H1 (cell line): ENCODE measurements at regions not wholly inside any gene's neighbourhood (a gene's known extent, or its start where the extent isn't known, plus 50 kb on each side); places are given as distances from the start of the nearest gene placed in this dataset.

Experiments
- CTCF ChIA-PET: fragments of 300-600 bp; sonication (Branson Sonifier 250); formaldehyde crosslinking; loops from one replicate; lab custom pipeline; 2021; ENCODE audit not compliant: partially characterized antibody; lab: Charles Lee
- POLR2A ChIA-PET: fragments of 300-600 bp; sonication (Branson Sonifier 250); formaldehyde crosslinking; loops from one replicate; lab custom pipeline; 2021; ENCODE audit warnings: inconsistent platforms; ENCODE audit not compliant: partially characterized antibody; lab: Charles Lee
- DNase-seq, 2 experiments: peaks; one replicate each; pipeline versions ENCODE4 v3.0.0 to v3.0.0-alpha.2; 2010 to 2022; ENCODE audit warnings: low spot score in 2 of 2, low read depth in 1 of 2, mixed read lengths in 1 of 2
- FAIRE-seq: peaks from 2 replicates; lab custom pipeline; 2011; peaks lifted over from hg19 to GRCh38; lab: Jason Lieb, UNC
- H2AFZ ChIP-seq: 2 replicates; pipeline ENCODE4 v1.8.1; 2012; ENCODE audit warnings: low read length, inconsistent platforms
- H2AK5ac ChIP-seq: 2 replicates; pipeline ENCODE4 v1.6.1; 2013; ENCODE audit warnings: low read depth, low read length
- H2BK120ac ChIP-seq: replicated peaks from 2 replicates; pipeline ENCODE3; 2013; ENCODE audit warnings: low read depth, low read length, inconsistent platforms
- H2BK12ac ChIP-seq: 2 replicates; pipeline ENCODE4 v1.6.1; 2013; ENCODE audit warnings: low read depth, low read length
- H2BK15ac ChIP-seq: 2 replicates; pipeline ENCODE4 v1.6.1; 2013; ENCODE audit warnings: low read length
- H2BK20ac ChIP-seq: 2 replicates; pipeline ENCODE4 v1.6.1; 2013; ENCODE audit warnings: low read length
- H2BK5ac ChIP-seq: 2 replicates; pipeline ENCODE4 v1.6.1; 2013; ENCODE audit warnings: low read depth, low read length
- H3K14ac ChIP-seq: 2 replicates; pipeline ENCODE4 v1.6.1; 2013; ENCODE audit warnings: inconsistent platforms; ENCODE audit not compliant: insufficient read length
- H3K18ac ChIP-seq: 2 replicates; pipeline ENCODE4 v1.6.1; 2013; ENCODE audit warnings: low read length; ENCODE audit errors: extremely low read depth
- H3K23ac ChIP-seq: 2 replicates; pipeline ENCODE4 v1.6.1; 2013; ENCODE audit warnings: inconsistent platforms; ENCODE audit not compliant: insufficient read length
- H3K23me2 ChIP-seq: 2 replicates; pipeline ENCODE4 v1.6.1; 2013; ENCODE audit warnings: low read depth, low read length
- H3K27ac ChIP-seq: 2 replicates; pipeline ENCODE4 v1.6.1; 2011; ENCODE audit warnings: low read depth, low read length, inconsistent platforms
- H3K27me3 ChIP-seq, 4 experiments: replicated peaks in 1 of 4; 1 replicate in 1 of 4; 2 replicates in 3 of 4; pipeline versions ENCODE4 v1.6.1 to v1.8.1; 2011 to 2013; ENCODE audit warnings: low read length in 3 of 4, mild to moderate bottlenecking in 3 of 4, inconsistent platforms in 2 of 4, mixed read lengths in 2 of 4, moderate library complexity in 1 of 4; ENCODE audit not compliant: control insufficient read depth in 3 of 4, insufficient read depth in 3 of 4; ENCODE audit errors: extremely low read depth in 1 of 4
- H3K36me3 ChIP-seq, 4 experiments: 2 replicates each; pipeline versions ENCODE4 v1.6.1 to v1.8.1; 2011 to 2013; ENCODE audit warnings: mild to moderate bottlenecking in 4 of 4, low read length in 3 of 4, moderate library complexity in 2 of 4, control low read depth in 1 of 4, inconsistent platforms in 1 of 4; ENCODE audit not compliant: insufficient read depth in 4 of 4, control insufficient read depth in 2 of 4
- H3K4ac ChIP-seq: replicated peaks from 2 replicates; pipeline ENCODE3; 2013; ENCODE audit warnings: low read length, low read depth, mixed read lengths, inconsistent platforms; ENCODE audit not compliant: insufficient read length
- H3K4me1 ChIP-seq, 4 experiments: replicated peaks in 1 of 4; 1 replicate in 1 of 4; 2 replicates in 3 of 4; pipeline versions ENCODE4 v1.6.1 to v1.8.1; 2011 to 2013; ENCODE audit warnings: low read length in 3 of 4, inconsistent platforms in 2 of 4, mixed read lengths in 1 of 4; ENCODE audit not compliant: insufficient read depth in 4 of 4, control insufficient read depth in 3 of 4
- H3K4me2 ChIP-seq, 2 experiments: 2 replicates each; pipeline versions ENCODE4 v1.6.1 to v1.8.1; 2011 to 2013; ENCODE audit warnings: low read depth in 2 of 2, low read length in 2 of 2, control low read depth in 1 of 2, inconsistent platforms in 1 of 2, mild to moderate bottlenecking in 1 of 2; ENCODE audit not compliant: insufficient read depth in 1 of 2
- H3K4me3 ChIP-seq, 4 experiments: fragments of 200-600, 300-600 bp in 1 of 4; sonication (generic), shearing (Covaris generic), sonication (Bioruptor Twin) in 1 of 4; 2 replicates each; pipeline versions ENCODE4 v1.5.1 to v1.8.1; 2011 to 2016; ENCODE audit warnings: low read length in 4 of 4, low read depth in 3 of 4, control low read depth in 2 of 4, inconsistent platforms in 2 of 4, mild to moderate bottlenecking in 2 of 4, mixed read lengths in 1 of 4, moderate library complexity in 1 of 4; ENCODE audit not compliant: insufficient read depth in 2 of 4; ENCODE audit errors: extremely low read depth in 1 of 4
- H3K56ac ChIP-seq: replicated peaks from 2 replicates; pipeline ENCODE3; 2013; ENCODE audit warnings: low read depth, mild to moderate bottlenecking, mixed read lengths, low read length, inconsistent platforms; ENCODE audit not compliant: insufficient read length
- H3K79me1 ChIP-seq: 2 replicates; pipeline ENCODE4 v1.6.1; 2013; ENCODE audit warnings: low read depth, low read length, control low read depth
- H3K79me2 ChIP-seq, 2 experiments: 2 replicates each; pipeline versions ENCODE4 v1.6.1 to v1.8.1; 2012 to 2013; ENCODE audit warnings: low read length in 2 of 2, mild to moderate bottlenecking in 2 of 2, inconsistent platforms in 1 of 2; ENCODE audit not compliant: insufficient read depth in 2 of 2, control insufficient read depth in 1 of 2
- H3K9ac ChIP-seq, 4 experiments: replicated peaks in 1 of 4; 1 replicate in 1 of 4; 2 replicates in 3 of 4; pipeline versions ENCODE4 v1.6.1 to v1.8.1; 2011 to 2013; ENCODE audit warnings: low read depth in 3 of 4, low read length in 3 of 4, control low read depth in 2 of 4, mild to moderate bottlenecking in 2 of 4, moderate library complexity in 2 of 4, inconsistent platforms in 1 of 4; ENCODE audit errors: extremely low read depth in 1 of 4
- H3K9me3 ChIP-seq, 2 experiments: 2 replicates each; pipeline versions ENCODE4 v1.6.1 to v1.8.1; 2012 to 2013; ENCODE audit warnings: mild to moderate bottlenecking in 2 of 2, moderate library complexity in 2 of 2, control low read depth in 1 of 2, inconsistent platforms in 1 of 2, low read depth in 1 of 2, low read length in 1 of 2, mixed read lengths in 1 of 2; ENCODE audit not compliant: insufficient read depth in 2 of 2
- H4K20me1 ChIP-seq, 2 experiments: replicated peaks in 1 of 2; 2 replicates each; pipeline versions ENCODE3 to v1.8.1; 2011 to 2013; ENCODE audit warnings: inconsistent platforms in 2 of 2, low read length in 2 of 2, mild to moderate bottlenecking in 1 of 2; ENCODE audit not compliant: insufficient read depth in 2 of 2, control insufficient read depth in 1 of 2
- H4K5ac ChIP-seq: 2 replicates; pipeline ENCODE4 v1.6.1; 2013; ENCODE audit warnings: low read length, low read depth, mixed read lengths, inconsistent platforms; ENCODE audit not compliant: insufficient read length
- H4K8ac ChIP-seq: 2 replicates; pipeline ENCODE4 v1.8.0; 2013; ENCODE audit warnings: mild to moderate bottlenecking, moderate library complexity, low read length, inconsistent platforms; ENCODE audit not compliant: insufficient read depth; ENCODE audit errors: extremely low read depth
- H4K91ac ChIP-seq: replicated peaks from 2 replicates; pipeline ENCODE3; 2013; ENCODE audit warnings: low read length, mixed read lengths, inconsistent platforms; ENCODE audit not compliant: insufficient read length
- CBX5 ChIP-seq: fragments of 300-800, 300-1000 bp; sonication (generic); IDR thresholded peaks from 2 replicates; pipeline ENCODE4 v1.7.1; 2016; ENCODE audit warnings: antibody characterized with exemption, low read length, low read depth
- CEBPB ChIP-seq: IDR thresholded peaks from 2 replicates; pipeline ENCODE4 v1.6.1; 2012; ENCODE audit warnings: low read depth, low read length
- CHD1 ChIP-seq: IDR thresholded peaks from 2 replicates; pipeline ENCODE4 v1.6.1; 2012; ENCODE audit warnings: low read depth, low read length, improper control_type of control experiment
- CTBP2 ChIP-seq: IDR thresholded peaks from 2 replicates; pipeline ENCODE4 v1.7.0; 2011; ENCODE audit warnings: borderline replicate concordance, mild to moderate bottlenecking, moderate library complexity, mixed read lengths, low read length; ENCODE audit not compliant: insufficient read depth, insufficient read length
- EP300 ChIP-seq, 2 experiments: IDR thresholded peaks; 1 replicate in 1 of 2; 2 replicates in 1 of 2; pipeline ENCODE4 v1.6.1; 2011 to 2012; ENCODE audit warnings: low read depth in 2 of 2, low read length in 2 of 2, mild to moderate bottlenecking in 2 of 2, borderline replicate concordance in 1 of 2, inconsistent platforms in 1 of 2, moderate library complexity in 1 of 2
- HDAC2 ChIP-seq, 2 experiments: fragments of 300-600 bp in 1 of 2; sonication (generic) in 1 of 2; IDR thresholded peaks; 2 replicates each; pipeline ENCODE4 v1.6.1; 2011 to 2012; ENCODE audit warnings: low read depth in 2 of 2, low read length in 2 of 2, mild to moderate bottlenecking in 2 of 2, moderate library complexity in 2 of 2, borderline replicate concordance in 1 of 2, inconsistent platforms in 1 of 2
- RAD21 ChIP-seq, 2 experiments: IDR thresholded peaks in 1 of 2; conservative IDR thresholded peaks in 1 of 2; 2 replicates each; pipeline ENCODE4 v1.6.1; 2011; ENCODE audit warnings: low read depth in 2 of 2, low read length in 2 of 2, improper control_type of control experiment in 1 of 2, inconsistent platforms in 1 of 2, mild to moderate bottlenecking in 1 of 2, moderate library complexity in 1 of 2
- SIRT6 ChIP-seq: IDR thresholded peaks from one replicate; pipeline ENCODE4 v1.7.1; 2012; ENCODE audit warnings: low read length, inconsistent platforms
- SP2 ChIP-seq: IDR thresholded peaks from 2 replicates; pipeline ENCODE4 v1.6.1; 2012; ENCODE audit warnings: mild to moderate bottlenecking, low read length, inconsistent platforms
- SRF ChIP-seq: IDR thresholded peaks from 2 replicates; pipeline ENCODE4 v1.6.1; 2011; ENCODE audit warnings: mild to moderate bottlenecking, low read depth, low read length, moderate library complexity
- WGBS, 2 experiments: shearing (Covaris generic) in 1 of 2; methylation state at CpG; one replicate each; pipeline versions ENCODE4 v1.1.6 to v1.1.7; 2013 to 2015; ENCODE audit warnings: low lambda C conversion rate in 2 of 2, mixed read lengths in 2 of 2, inconsistent platforms in 1 of 2, low coverage in 1 of 2, missing lambda C conversion rate in 1 of 2; ENCODE audit not compliant: insufficient replicate concordance in 2 of 2, insufficient coverage in 1 of 2, insufficient read length in 1 of 2; ENCODE audit errors: extremely low coverage in 1 of 2, missing lambda C conversion rate in 1 of 2; 5-methylcytosine and 5-hydroxymethylcytosine counted together

DNA sequence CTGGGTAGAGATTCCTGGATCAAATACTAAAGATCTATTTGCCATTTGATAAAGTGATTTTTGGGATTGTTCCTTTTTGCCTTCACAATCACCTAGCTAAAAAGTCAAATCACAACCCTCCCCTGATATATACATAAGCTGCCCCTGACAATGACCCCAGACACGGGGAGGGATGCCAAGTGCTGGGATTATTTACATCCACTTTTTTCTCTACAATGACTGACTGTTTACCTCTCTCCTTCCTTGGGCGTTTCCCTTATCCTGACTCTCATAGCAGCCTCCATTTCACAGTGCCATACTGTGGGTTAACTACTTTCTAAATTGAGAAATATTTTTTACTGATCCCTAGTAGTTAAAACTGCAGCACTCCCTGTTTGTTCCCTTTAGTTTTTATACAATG lies 150.8 kb upstream of the TMEM170B start:
- H2AK5ac ChIP-seq, result no peak overlapping the region
- ChIA-PET POLR2A (no interaction called here), CTCF (interaction anchor here (2.0 kb wide), 1 partner anchor 109 kb away, joined by 6 read pairs; no protein-coding TSS in a partner anchor)
- no peak overlapping the region for H3K9ac ChIP-seq
- no peak overlapping the region for H2BK12ac ChIP-seq
- H4K20me1 ChIP-seq, result no peaks in the 10 kb centered on the region
- H4K91ac ChIP-seq, result no peak overlapping the region
- H2BK5ac ChIP-seq, result no peak overlapping the region
- H3K23ac ChIP-seq, result no peak overlapping the region
- no peak for DNase-seq
- no peak overlapping the region for H3K4ac ChIP-seq
- H3K27ac ChIP-seq, result no peak overlapping the region
- no peak overlapping the region for H4K8ac ChIP-seq
- H3K23me2 ChIP-seq, result no peaks in the 10 kb centered on the region; the same call in 1 of the 2 replicates
- H3K4me3 ChIP-seq, result no peak overlapping the region
- no peaks in the 10 kb centered on the region for H3K79me1 ChIP-seq
- H2BK15ac ChIP-seq, result no peak overlapping the region
- H2AFZ ChIP-seq, result no peak overlapping the region
- no peak overlapping the region for H3K56ac ChIP-seq
- no peak overlapping the region for H4K5ac ChIP-seq
- TF ChIP-seq CTBP2, result no peak
- no peak for TF ChIP-seq SRF
- no peak for TF ChIP-seq HDAC2 (IDR thresholded peaks at IDR 0.05; ENCODE audit: borderline replicate concordance in 1 of 2, low read depth in 2 of 2, low read length in 2 of 2)
- TF ChIP-seq SIRT6, result no peak
- TF ChIP-seq SP2, result no peak
- no peak for TF ChIP-seq RAD21 (IDR thresholded peaks at IDR 0.05 in 1 of 2, conservative IDR thresholded peaks at IDR 0.05 in 1 of 2; ENCODE audit: low read depth in 2 of 2, low read length in 2 of 2)
- no peak for TF ChIP-seq EP300 (IDR thresholded peaks at IDR 0.05; ENCODE audit: borderline replicate concordance in 1 of 2, low read depth in 2 of 2, low read length in 2 of 2)
- TF ChIP-seq CEBPB, result no peak
- TF ChIP-seq CHD1, result no peak
- TF ChIP-seq CBX5, result no peak
- H3K14ac ChIP-seq, result no peak overlapping the region
- no peaks in the 10 kb centered on the region for H3K79me2 ChIP-seq
- no peaks in the 10 kb centered on the region for H3K4me1 ChIP-seq
- H2BK120ac ChIP-seq, result no peak overlapping the region
- no peaks in the 10 kb centered on the region for H3K36me3 ChIP-seq
- no peak overlapping the region for H3K18ac ChIP-seq
- H2BK20ac ChIP-seq, result no peak overlapping the region
- FAIRE-seq, result no peak
- no peaks in the 10 kb centered on the region for H3K9me3 ChIP-seq
- no peaks in the 10 kb centered on the region for H3K27me3 ChIP-seq
- WGBS, 2 experiments, result 87% methylated on average over 2 of the region's 2 CpGs; no CpG with 5 or more reads in 1 of the 2 experiments
- H3K4me2 ChIP-seq, result no peak overlapping the region
